ENCODE measurements at regions not wholly inside any gene's neighbourhood (a gene's known extent, or its start where the extent isn't known, plus 50 kb on each side); places are given as distances from the start of the nearest gene placed in this dataset.
"Not testable (repeated sequence)": the region's sequence is repeated elsewhere in the genome, so short reads cannot be mapped to it uniquely, and the experiment has no call there.

DNA sequence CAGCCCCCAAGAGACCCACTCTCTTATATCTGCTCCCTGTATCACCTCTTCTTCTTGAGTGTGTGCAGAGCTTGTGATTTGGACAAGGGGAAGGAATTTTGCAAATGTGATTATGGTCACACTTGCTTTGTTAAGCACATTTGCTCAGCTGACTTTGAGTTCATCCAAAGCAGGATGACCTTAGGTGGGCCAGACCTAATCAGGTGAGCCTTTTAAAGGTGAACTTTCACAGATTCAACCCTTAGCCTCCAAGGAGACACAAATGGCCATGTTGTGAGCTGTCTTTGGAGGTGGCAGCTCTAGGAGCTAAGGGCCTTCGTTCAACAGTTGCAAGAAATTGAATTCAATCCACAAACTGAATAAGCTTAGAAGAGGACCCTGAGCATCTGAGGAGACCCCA lies 147.8 kb downstream of the DEFB131A start:
- DNase-seq (ENCODE audit: low read depth), result no peak
- TF ChIP-seq, protein P1, sequence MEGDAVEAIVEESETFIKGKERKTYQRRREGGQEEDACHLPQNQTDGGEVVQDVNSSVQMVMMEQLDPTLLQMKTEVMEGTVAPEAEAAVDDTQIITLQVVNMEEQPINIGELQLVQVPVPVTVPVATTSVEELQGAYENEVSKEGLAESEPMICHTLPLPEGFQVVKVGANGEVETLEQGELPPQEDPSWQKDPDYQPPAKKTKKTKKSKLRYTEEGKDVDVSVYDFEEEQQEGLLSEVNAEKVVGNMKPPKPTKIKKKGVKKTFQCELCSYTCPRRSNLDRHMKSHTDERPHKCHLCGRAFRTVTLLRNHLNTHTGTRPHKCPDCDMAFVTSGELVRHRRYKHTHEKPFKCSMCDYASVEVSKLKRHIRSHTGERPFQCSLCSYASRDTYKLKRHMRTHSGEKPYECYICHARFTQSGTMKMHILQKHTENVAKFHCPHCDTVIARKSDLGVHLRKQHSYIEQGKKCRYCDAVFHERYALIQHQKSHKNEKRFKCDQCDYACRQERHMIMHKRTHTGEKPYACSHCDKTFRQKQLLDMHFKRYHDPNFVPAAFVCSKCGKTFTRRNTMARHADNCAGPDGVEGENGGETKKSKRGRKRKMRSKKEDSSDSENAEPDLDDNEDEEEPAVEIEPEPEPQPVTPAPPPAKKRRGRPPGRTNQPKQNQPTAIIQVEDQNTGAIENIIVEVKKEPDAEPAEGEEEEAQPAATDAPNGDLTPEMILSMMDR (conservative IDR thresholded peaks at IDR 0.05; ENCODE audit: low read length), result no peak
- no peak overlapping the region for H3K4me3 ChIP-seq (ENCODE audit: low read length)

DNA sequence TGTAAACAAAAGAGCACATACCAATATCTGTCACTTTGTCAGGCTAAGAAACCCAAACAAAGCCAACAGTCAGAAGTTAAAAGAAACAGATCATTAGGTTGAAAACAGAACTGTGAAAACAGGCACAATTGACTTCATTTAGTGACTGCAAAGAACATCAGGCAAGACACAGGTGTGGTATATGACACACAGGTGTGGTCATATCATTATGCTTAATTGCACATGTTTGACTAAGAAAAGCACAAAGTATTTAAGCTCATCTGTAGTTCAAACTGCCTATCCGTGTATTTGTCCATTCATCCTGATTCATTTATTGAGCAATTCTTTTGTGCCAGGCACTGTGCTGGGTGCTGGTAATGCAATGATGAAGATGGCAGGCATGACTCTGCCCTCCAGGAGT lies 150.7 kb downstream of the DEFB131A start:
- TF ChIP-seq, protein P1 (conservative IDR thresholded peaks at IDR 0.05; ENCODE audit: low read length), result no peak
- no peak overlapping the region for H3K4me3 ChIP-seq (ENCODE audit: low read length)
- no peak for DNase-seq (ENCODE audit: low read depth)

DNA sequence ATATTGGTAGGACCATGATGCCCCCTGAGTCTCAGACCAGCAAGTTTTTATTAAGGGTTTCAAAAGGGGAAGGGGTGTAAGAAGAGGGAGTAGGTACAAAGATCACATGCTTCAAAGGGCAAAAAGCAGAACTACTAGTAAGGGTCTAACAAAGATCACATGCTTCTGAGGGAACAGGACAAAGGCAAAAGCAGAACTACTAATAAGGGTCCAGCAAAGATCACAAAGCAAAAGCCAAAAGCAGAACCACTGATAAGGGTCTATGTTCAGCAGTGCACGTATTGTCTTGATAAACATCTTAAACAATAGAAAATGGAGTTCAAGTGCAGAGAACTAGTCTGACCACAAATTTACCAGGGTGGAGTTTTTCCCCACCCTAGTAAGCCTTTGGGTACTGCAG lies 151.3 kb downstream of the DEFB131A start:
- not testable (repeated sequence) for DNase-seq (ENCODE audit: low read depth); H3K4me3 ChIP-seq (ENCODE audit: low read length)

DNA sequence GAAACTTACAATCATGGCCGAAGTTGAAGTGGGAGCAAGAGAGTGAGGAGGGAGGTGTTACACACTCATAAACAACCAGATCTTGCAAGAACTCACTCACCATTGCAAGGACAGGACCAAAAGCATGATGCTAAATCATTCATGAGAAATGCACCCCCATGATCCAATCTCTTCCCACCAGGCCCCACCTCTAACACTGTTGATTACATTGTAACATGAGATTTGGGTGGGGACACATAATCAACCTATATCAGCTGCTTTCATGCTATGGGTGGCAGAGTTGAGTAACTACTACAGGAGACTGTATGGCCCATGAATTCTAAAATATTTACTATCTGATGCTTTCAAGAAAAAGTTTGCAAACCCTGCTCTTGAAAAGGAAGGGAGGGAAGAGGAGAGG lies 155.1 kb downstream of the DEFB131A start:
- TF ChIP-seq, protein P1 (conservative IDR thresholded peaks at IDR 0.05; ENCODE audit: low read length), result no peak

DNA sequence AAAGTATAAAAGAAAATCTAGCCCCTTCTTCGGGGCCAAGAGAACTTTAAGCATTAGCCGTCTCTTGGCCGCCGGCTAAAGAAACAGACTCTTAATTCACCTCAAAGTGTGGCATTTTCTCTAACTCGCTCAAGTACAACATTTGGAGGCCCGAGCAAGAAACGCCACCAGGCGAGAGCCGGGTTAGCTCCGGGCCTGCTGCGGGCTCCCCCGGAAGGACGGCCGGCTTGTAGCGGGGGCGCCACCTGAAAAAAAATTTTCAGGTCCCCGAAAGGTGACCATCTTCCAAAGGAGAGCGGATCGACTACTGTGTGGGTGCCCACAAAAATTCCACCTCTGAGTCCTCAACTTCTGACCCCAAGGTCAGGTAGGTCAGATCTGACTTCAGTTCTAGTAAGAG lies 156.0 kb downstream of the DEFB131A start:
- no peak overlapping the region for H3K4me3 ChIP-seq (ENCODE audit: low read length)
- no peak for DNase-seq (ENCODE audit: low read depth)
- TF ChIP-seq, protein P1 (conservative IDR thresholded peaks at IDR 0.05; ENCODE audit: low read length), result no peak

More for the DNA sequence above, 155.1 kb downstream of the DEFB131A start:
- H3K4me3 ChIP-seq (ENCODE audit: low read length), result no peak overlapping the region
- no peak for DNase-seq (ENCODE audit: low read depth)

DNA sequence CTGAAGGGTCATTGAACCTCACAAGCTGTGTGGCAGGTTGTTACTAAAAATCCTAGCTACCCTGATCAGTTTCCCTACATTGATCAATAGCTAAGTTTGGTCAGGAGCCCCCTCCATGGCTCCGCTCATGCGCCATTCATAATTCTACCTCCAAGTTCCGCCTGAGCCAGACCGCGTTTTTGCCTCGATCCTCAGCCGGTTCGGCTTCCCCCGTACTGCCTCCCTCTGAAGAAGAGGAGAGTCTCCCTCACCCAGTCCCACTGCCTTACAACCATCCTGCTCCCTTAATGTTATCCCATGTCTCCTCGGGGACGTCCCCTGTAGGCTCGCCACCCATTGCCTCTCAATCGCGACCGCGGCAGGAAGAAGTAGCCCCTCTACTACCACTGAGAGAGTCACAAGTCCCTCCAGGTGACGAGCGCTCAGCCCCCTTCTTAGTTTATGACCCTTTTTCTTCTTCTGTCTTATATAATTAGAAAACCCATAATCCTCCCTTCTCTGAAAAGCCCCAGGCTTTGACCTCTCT lies 158.2 kb downstream of the DEFB131A start:
- DNase-seq (ENCODE audit: low read depth), result no peak
- H3K4me3 ChIP-seq (ENCODE audit: low read length), result no peak overlapping the region
- TF ChIP-seq, protein P1 (conservative IDR thresholded peaks at IDR 0.05; ENCODE audit: low read length), result no peak

DNA sequence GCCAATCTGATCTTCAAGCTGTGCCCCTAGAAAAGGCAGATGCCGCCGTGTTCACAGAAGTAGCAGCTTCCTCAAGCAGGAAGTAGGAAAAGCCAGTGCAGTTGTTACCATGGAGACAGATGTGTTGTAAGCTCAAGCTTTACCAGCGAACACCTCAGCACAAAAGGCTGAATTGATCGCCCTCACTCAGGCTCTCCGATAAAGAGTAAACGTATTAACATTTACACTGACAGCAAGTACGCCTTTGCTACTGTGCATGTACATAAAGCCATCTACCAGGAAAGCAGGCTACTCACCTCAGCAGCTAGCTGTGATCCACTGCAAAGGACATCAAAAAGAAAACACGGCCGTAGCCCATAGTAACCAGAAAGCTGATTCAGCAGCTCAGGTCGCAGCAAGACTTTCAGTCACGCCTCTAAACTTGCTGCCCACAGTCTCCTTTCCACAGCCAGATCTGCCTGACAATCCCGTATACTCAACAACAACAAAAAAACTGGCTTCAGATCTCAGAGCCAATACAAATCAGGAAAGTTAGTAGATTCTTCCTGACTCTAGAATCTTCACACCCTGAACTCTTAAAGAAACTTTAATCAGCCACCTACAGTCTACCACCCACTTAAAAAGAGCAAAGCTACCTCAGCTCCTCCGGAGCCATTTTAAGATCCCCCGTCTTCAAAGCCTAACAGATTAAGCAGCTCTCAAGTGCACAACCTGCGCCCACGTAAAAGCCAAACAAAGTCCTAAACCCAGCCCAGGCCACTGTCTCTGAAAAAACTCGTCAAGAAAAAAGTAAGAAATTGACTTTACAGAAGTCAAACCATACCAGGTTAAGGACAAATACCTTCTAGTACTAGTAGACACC lies 160.0 kb downstream of the DEFB131A start:
- not testable (repeated sequence) for DNase-seq (ENCODE audit: low read depth); H3K4me3 ChIP-seq (ENCODE audit: low read length)

DNA sequence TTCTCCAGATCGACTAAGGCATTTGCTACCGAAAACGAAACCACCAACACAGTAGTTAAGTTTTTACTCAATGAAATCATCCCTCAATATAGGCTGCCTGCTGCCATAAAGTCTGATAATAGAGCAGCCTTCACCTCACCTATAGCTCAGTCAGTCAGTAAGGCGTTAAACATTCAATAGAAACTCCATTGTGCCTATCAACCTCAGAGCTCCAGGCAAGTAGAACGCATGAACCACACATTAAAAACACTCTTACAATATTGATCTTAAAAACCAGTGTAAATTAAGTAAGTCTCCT lies 160.6 kb downstream of the DEFB131A start:
- DNase-seq (ENCODE audit: low read depth); H3K4me3 ChIP-seq (ENCODE audit: low read length): not testable (repeated sequence)

DNA sequence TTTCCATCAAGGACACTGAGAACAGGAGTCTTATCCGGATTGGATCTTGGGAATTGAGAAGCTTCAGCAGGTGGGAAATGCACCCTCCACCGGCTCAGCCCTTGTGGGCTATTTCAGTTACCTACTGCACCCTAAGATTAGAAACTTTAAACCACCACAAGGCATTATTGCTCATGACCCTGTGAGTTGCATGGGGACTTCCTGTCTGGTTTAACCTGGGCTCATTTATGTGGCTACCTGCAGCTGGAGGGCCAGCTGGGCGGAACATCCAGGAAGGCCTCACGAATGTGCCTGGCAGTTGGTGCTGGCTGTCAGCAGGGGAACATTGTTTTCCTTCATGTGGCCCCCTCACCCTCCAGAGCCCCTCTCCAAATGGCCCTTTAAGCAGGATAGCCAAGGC lies 164.1 kb downstream of the DEFB131A start:
- no peak overlapping the region for H3K4me3 ChIP-seq (ENCODE audit: low read length)
- no peak for DNase-seq (ENCODE audit: low read depth)
- TF ChIP-seq, protein P1 (conservative IDR thresholded peaks at IDR 0.05; ENCODE audit: low read length), result no peak

DNA sequence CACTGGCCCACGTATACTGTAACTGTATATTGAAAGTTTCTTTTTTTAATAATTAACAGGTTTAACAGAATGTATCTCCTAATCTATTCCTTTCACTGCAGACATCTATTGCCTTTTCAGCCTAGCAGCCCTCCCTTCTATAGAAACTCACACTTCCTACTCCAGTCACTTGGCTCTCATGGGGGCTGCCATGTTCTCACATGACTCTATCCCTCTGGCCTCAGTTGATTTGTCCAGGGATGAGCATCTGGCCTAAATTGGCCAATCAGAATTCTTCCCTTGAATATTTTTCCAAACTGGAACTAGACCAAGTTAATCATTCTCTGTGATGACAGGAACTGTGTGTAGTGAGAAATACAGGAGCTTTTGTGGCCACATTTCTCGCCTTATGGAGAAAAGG lies 166.1 kb downstream of the DEFB131A start:
- not testable (repeated sequence) for DNase-seq (ENCODE audit: low read depth); H3K4me3 ChIP-seq (ENCODE audit: low read length)

Measured in AG10803 (cell line).